Endothelial cell of umbilical vein (primary cell): ENCODE measurements at regions not wholly inside any gene's neighbourhood (a gene's known extent, or its start where the extent isn't known, plus 50 kb on each side); places are given as distances from the start of the nearest gene placed in this dataset.

ENCODE experiments used
- CTCF ChIP-seq, 2 donors: IDR thresholded peaks; 1 replicate in 1 of 2; 2 replicates in 1 of 2; pipeline ENCODE4 v1.5.1; 2011; ENCODE audit warnings: low read length in 2 of 2, mild to moderate bottlenecking in 2 of 2, moderate library complexity in 2 of 2, control low read depth in 1 of 2, inconsistent platforms in 1 of 2, low read depth in 1 of 2; ENCODE audit not compliant: insufficient read depth in 1 of 2; ENCODE audit errors: extremely low read depth in 1 of 2
- EZH2 ChIP-seq: IDR thresholded peaks from 2 replicates; pipeline ENCODE4 v1.6.1; 2012; ENCODE audit warnings: borderline replicate concordance, low read depth, mild to moderate bottlenecking, moderate library complexity, low read length, inconsistent platforms; ENCODE audit not compliant: severe bottlenecking
- JUN ChIP-seq: IDR thresholded peaks from 2 replicates; pipeline ENCODE4 v1.6.1; 2011; ENCODE audit warnings: borderline replicate concordance, low read depth; ENCODE audit not compliant: insufficient read length, insufficient read depth
- POLR2A ChIP-seq: IDR thresholded peaks from 2 replicates; pipeline ENCODE4 v1.6.1; 2012; ENCODE audit warnings: low read depth, mild to moderate bottlenecking, control low read depth, low read length
- POLR2AphosphoS5 ChIP-seq: IDR thresholded peaks from 2 replicates; pipeline ENCODE4 v1.6.1; 2012; ENCODE audit warnings: low read depth, mild to moderate bottlenecking, control low read depth, low read length, moderate library complexity; ENCODE audit not compliant: insufficient read depth

GRCh38 chr10:56991591-56992069 is 630.6 kb upstream of the ZWINT start:
- no peak for TF ChIP-seq POLR2A
- no peak for TF ChIP-seq CTCF (IDR thresholded peaks at IDR 0.05; ENCODE audit: extremely low read depth in 1 of 2, insufficient read depth in 1 of 2, low read depth in 1 of 2, low read length in 2 of 2)
- TF ChIP-seq JUN = no peak
- TF ChIP-seq EZH2 = no peak
- no peak for TF ChIP-seq POLR2AphosphoS5
